ENCODE measurements at regions not wholly inside any gene's neighbourhood (a gene's known extent, or its start where the extent isn't known, plus 50 kb on each side); places are given as distances from the start of the nearest gene placed in this dataset.

- CTCF ChIA-PET, result interaction anchor here (2.7 kb wide), 1 partner anchor 16 kb away, joined by 14 read pairs; no protein-coding TSS in a partner anchor
- no TSS peak for BruUV-seq (replicated peaks)
- no peaks in the 10 kb centered on the region for H3K27me3 Mint-ChIP-seq (ENCODE audit: insufficient read depth, unreplicated experiment)
These were observed 127.2 kb upstream of the THY1 start for GRCh38 chr11:119550053-119550752.

GRCh38 chr11:119547511-119547910 lies 124.5 kb upstream of the THY1 start:
- Mint-ChIP-seq H3K9me3 (ENCODE audit: unreplicated experiment) (no peaks in the 10 kb centered on the region), H3K27me3 (ENCODE audit: insufficient read depth, unreplicated experiment) (peaks cover 21% of the 10 kb centered on the region), H3K36me3 (ENCODE audit: insufficient read depth, unreplicated experiment) (no peaks in the 10 kb centered on the region), H3K27ac (ENCODE audit: low read depth, unreplicated experiment) (no peak overlapping the region), H3K4me1 (ENCODE audit: insufficient read depth, unreplicated experiment) (no peaks in the 10 kb centered on the region), H3K4me3 (ENCODE audit: unreplicated experiment) (no peak overlapping the region)
- BruUV-seq (replicated peaks), result no TSS peak
- POLR2A ChIA-PET, result no interaction called here
- intact Hi-C loops (cut with micrococcal nuclease), result no loop called here
- CTCF ChIA-PET, result interaction anchor here (0.6 to 1.4 kb wide), 3 partner anchors 13 to 176 kb away, joined by 3 to 5 read pairs (median 3); no protein-coding TSS in a partner anchor
- no peak for DNase-seq (ENCODE audit: unreplicated experiment)
- no peak for TF ChIP-seq CTCF (IDR thresholded peaks at IDR 0.05; ENCODE audit: unreplicated experiment)

More at GRCh38 chr11:119550053-119550752, 127.2 kb upstream of the THY1 start:
- no peak for TF ChIP-seq CTCF (IDR thresholded peaks at IDR 0.05; ENCODE audit: unreplicated experiment)
- Mint-ChIP-seq H3K4me1 (ENCODE audit: insufficient read depth, unreplicated experiment) (no peaks in the 10 kb centered on the region), H3K27ac (ENCODE audit: low read depth, unreplicated experiment) (no peak overlapping the region), H3K9me3 (ENCODE audit: unreplicated experiment) (no peaks in the 10 kb centered on the region), H3K4me3 (ENCODE audit: unreplicated experiment) (no peak overlapping the region), H3K36me3 (ENCODE audit: insufficient read depth, unreplicated experiment) (no peaks in the 10 kb centered on the region)
- peak; percentile 17 for DNase-seq (ENCODE audit: unreplicated experiment)
- intact Hi-C loops (cut with micrococcal nuclease), result no loop called here
- POLR2A ChIA-PET, result no interaction called here

GRCh38 chr11:119545978-119546915 lies 123.3 kb upstream of the THY1 start:
- Mint-ChIP-seq H3K27ac (ENCODE audit: low read depth, unreplicated experiment) (no peak overlapping the region), H3K4me1 (ENCODE audit: insufficient read depth, unreplicated experiment) (no peaks in the 10 kb centered on the region), H3K4me3 (ENCODE audit: unreplicated experiment) (no peak overlapping the region), H3K36me3 (ENCODE audit: insufficient read depth, unreplicated experiment) (no peaks in the 10 kb centered on the region), H3K27me3 (ENCODE audit: insufficient read depth, unreplicated experiment) (peaks cover 31% of the 10 kb centered on the region), H3K9me3 (ENCODE audit: unreplicated experiment) (no peaks in the 10 kb centered on the region)
- CTCF ChIA-PET, result no interaction called here
- BruUV-seq (replicated peaks), result no TSS peak
- DNase-seq (ENCODE audit: unreplicated experiment), result no peak
- TF ChIP-seq CTCF (IDR thresholded peaks at IDR 0.05; ENCODE audit: unreplicated experiment), result no peak
- POLR2A ChIA-PET, result no interaction called here
- intact Hi-C loops (cut with micrococcal nuclease), result no loop called here

Measured in MCF 10A (cell line).